IMR-90 (cell line): ENCODE measurements at regions not wholly inside any gene's neighbourhood (a gene's known extent, or its start where the extent isn't known, plus 50 kb on each side); places are given as distances from the start of the nearest gene placed in this dataset.

Source experiments
- ATAC-seq: fragments of 200-7000 bp; cut with Tn5 transposase; 2 replicates; pipeline ENCODE4 v1.9.1; 2020; ENCODE audit warnings: low read depth, mild to moderate bottlenecking, moderate library complexity
- BruUV-seq: library from RNA; stranded (reverse); fragments of 400-500 nt; replicated peaks from 2 replicates; lab custom pipeline; 2021; lab: Mats Ljungman, UMichigan
- CTCF ChIA-PET: fragments of 300-600 bp; formaldehyde crosslinking; extraction: SDS; loops from one replicate; lab custom pipeline; 2021; ENCODE audit warnings: antibody characterized with exemption; lab: Yijun Ruan, JAX
- POLR2A ChIA-PET: fragments of 300-600 bp; sonication (Branson Sonifier 250); formaldehyde crosslinking; loops from one replicate; lab custom pipeline; 2022; ENCODE audit warnings: antibody characterized with exemption; ENCODE audit not compliant: unreplicated experiment; lab: Charles Lee
- DNase-seq: peaks from one replicate; pipeline ENCODE4 v3.0.0; 2013
- H2AFZ ChIP-seq: replicated peaks from 2 replicates; pipeline ENCODE3; 2013; ENCODE audit warnings: low read length, mild to moderate bottlenecking; ENCODE audit not compliant: poor library complexity
- H2AK5ac ChIP-seq: 2 replicates; pipeline ENCODE4 v1.6.1; 2013; ENCODE audit warnings: low read depth, low read length, inconsistent platforms
- H2AK9ac ChIP-seq: replicated peaks from 2 replicates; pipeline ENCODE3; 2013; ENCODE audit warnings: mild to moderate bottlenecking, low read depth, low read length, moderate library complexity; ENCODE audit not compliant: poor library complexity
- H2BK120ac ChIP-seq: 2 replicates; pipeline ENCODE4 v1.6.1; 2013; ENCODE audit warnings: low read depth, low read length, inconsistent platforms
- H2BK15ac ChIP-seq: 3 replicates; pipeline ENCODE4 v1.6.1; 2013; ENCODE audit warnings: low read depth, low read length, inconsistent platforms
- H2BK20ac ChIP-seq: 2 replicates; pipeline ENCODE4 v1.6.1; 2013; ENCODE audit warnings: low read depth, mild to moderate bottlenecking, inconsistent platforms, low read length, moderate library complexity
- H2BK5ac ChIP-seq: 2 replicates; pipeline ENCODE4 v1.6.1; 2013; ENCODE audit warnings: mild to moderate bottlenecking, low read depth, low read length, inconsistent platforms; ENCODE audit not compliant: poor library complexity, severe bottlenecking
- H3K14ac ChIP-seq: replicated peaks from 2 replicates; pipeline ENCODE4 v1.6.1; 2013; ENCODE audit warnings: low read depth, low read length, inconsistent platforms
- H3K18ac ChIP-seq: 2 replicates; pipeline ENCODE4 v1.6.1; 2013; ENCODE audit warnings: low read depth, low read length, control low read depth
- H3K23ac ChIP-seq: 2 replicates; pipeline ENCODE4 v1.6.1; 2013; ENCODE audit warnings: low read depth, low read length, inconsistent platforms
- H3K27ac ChIP-seq: 2 replicates; pipeline ENCODE4 v1.5.1; 2013; ENCODE audit warnings: mild to moderate bottlenecking, control low read depth, low read length; ENCODE audit not compliant: insufficient read depth
- H3K27me3 ChIP-seq: 2 replicates; pipeline ENCODE4 v1.6.1; 2013; ENCODE audit warnings: low read length; ENCODE audit not compliant: control insufficient read depth, insufficient read depth
- H3K36me3 ChIP-seq: 2 replicates; pipeline ENCODE4 v1.6.1; 2013; ENCODE audit warnings: low read length, mixed read lengths; ENCODE audit not compliant: control insufficient read depth, insufficient read depth
- H3K4ac ChIP-seq: 2 replicates; pipeline ENCODE4 v1.6.1; 2013; ENCODE audit warnings: low read depth, low read length, inconsistent platforms
- H3K4me1 ChIP-seq: 2 replicates; pipeline ENCODE4 v1.6.1; 2013; ENCODE audit warnings: low read length, mixed read lengths; ENCODE audit not compliant: control insufficient read depth, insufficient read depth
- H3K4me2 ChIP-seq: 2 replicates; pipeline ENCODE4 v1.6.1; 2013; ENCODE audit warnings: low read depth, mild to moderate bottlenecking, control low read depth, low read length, moderate library complexity
- H3K4me3 ChIP-seq: 2 replicates; pipeline ENCODE4 v1.5.1; 2013; ENCODE audit warnings: low read depth, mild to moderate bottlenecking, control low read depth, low read length, moderate library complexity; ENCODE audit not compliant: insufficient read depth
- H3K56ac ChIP-seq: 2 replicates; pipeline ENCODE4 v1.6.1; 2013; ENCODE audit warnings: low read length, inconsistent platforms; ENCODE audit not compliant: insufficient read depth; ENCODE audit errors: extremely low read depth
- H3K79me1 ChIP-seq, 2 experiments: 2 replicates each; pipeline ENCODE4 v1.6.1; 2013; ENCODE audit warnings: low read length in 2 of 2, inconsistent platforms in 1 of 2, low read depth in 1 of 2
- H3K9ac ChIP-seq: 2 replicates; pipeline ENCODE4 v1.6.1; 2013; ENCODE audit warnings: low read depth, low read length, control low read depth
- H3K9me1 ChIP-seq: 2 replicates; pipeline ENCODE4 v1.6.1; 2013; ENCODE audit warnings: low read length, inconsistent platforms; ENCODE audit not compliant: insufficient read depth
- H3K9me3 ChIP-seq: 2 replicates; pipeline ENCODE4 v1.6.1; 2013; ENCODE audit warnings: low read length; ENCODE audit not compliant: control insufficient read depth, insufficient read depth
- H4K20me1 ChIP-seq: 2 replicates; pipeline ENCODE4 v1.6.1; 2013; ENCODE audit warnings: low read length, inconsistent platforms; ENCODE audit not compliant: insufficient read depth
- H4K5ac ChIP-seq: 2 replicates; pipeline ENCODE4 v1.6.1; 2013; ENCODE audit warnings: mild to moderate bottlenecking, low read depth, low read length, control low read depth
- H4K8ac ChIP-seq, 2 experiments: 2 replicates each; pipeline ENCODE4 v1.6.1; 2013; ENCODE audit warnings: low read depth in 2 of 2, low read length in 2 of 2, control low read depth in 1 of 2, inconsistent platforms in 1 of 2
- H4K91ac ChIP-seq: 2 replicates; pipeline ENCODE4 v1.6.1; 2013; ENCODE audit warnings: low read depth, low read length, inconsistent platforms; ENCODE audit not compliant: insufficient read depth
- BHLHE40 ChIP-seq: fragments of 150-350 bp; IDR thresholded peaks from 2 replicates; pipeline ENCODE4 v1.6.1; 2016; ENCODE audit warnings: mild to moderate bottlenecking, low read depth, low read length
- CEBPB ChIP-seq: IDR thresholded peaks from 2 replicates; pipeline ENCODE4 v1.6.1; 2012; ENCODE audit warnings: low read depth, low read length, improper control_type of control experiment
- CHD1 ChIP-seq: IDR thresholded peaks from 2 replicates; pipeline ENCODE4 v1.6.1; 2012; ENCODE audit warnings: low read depth, low read length, improper control_type of control experiment
- CTCF ChIP-seq: conservative IDR thresholded peaks from 2 replicates; pipeline ENCODE4 v1.5.1; 2012; ENCODE audit warnings: mild to moderate bottlenecking, low read depth, low read length, improper control_type of control experiment
- ELK1 ChIP-seq: fragments of 150-350 bp; IDR thresholded peaks from 2 replicates; pipeline ENCODE4 v1.6.1; 2016; ENCODE audit warnings: low read depth, mild to moderate bottlenecking, low read length, moderate library complexity, borderline replicate concordance
- FOS ChIP-seq: fragments of 150-350 bp; IDR thresholded peaks from 2 replicates; pipeline ENCODE4 v1.6.1; 2016; ENCODE audit warnings: low read depth, low read length
- MAFK ChIP-seq: IDR thresholded peaks from 2 replicates; pipeline ENCODE4 v1.6.1; 2012; ENCODE audit warnings: low read depth, low read length, improper control_type of control experiment
- MAZ ChIP-seq: IDR thresholded peaks from 2 replicates; pipeline ENCODE4 v1.6.1; 2012; ENCODE audit warnings: low read depth, mild to moderate bottlenecking, low read length, improper control_type of control experiment, moderate library complexity, borderline replicate concordance
- MXI1 ChIP-seq: IDR thresholded peaks from 2 replicates; pipeline ENCODE4 v1.6.1; 2012; ENCODE audit warnings: low read depth, mild to moderate bottlenecking, low read length, moderate library complexity, borderline replicate concordance
- NFE2L2 ChIP-seq: fragments of 150-350 bp; IDR thresholded peaks from 2 replicates; pipeline ENCODE4 v1.6.1; 2016; ENCODE audit warnings: low read depth, mild to moderate bottlenecking, low read length
- POLR2A ChIP-seq: IDR thresholded peaks from 2 replicates; pipeline ENCODE4 v1.6.1; 2012; ENCODE audit warnings: mild to moderate bottlenecking, low read depth, low read length
- RAD21 ChIP-seq: IDR thresholded peaks from 2 replicates; pipeline ENCODE4 v1.6.1; 2012; ENCODE audit warnings: low read length, improper control_type of control experiment
- RCOR1 ChIP-seq: IDR thresholded peaks from 2 replicates; pipeline ENCODE4 v1.6.1; 2012; ENCODE audit warnings: mild to moderate bottlenecking, low read length, improper control_type of control experiment; ENCODE audit not compliant: insufficient replicate concordance
- RFX5 ChIP-seq: IDR thresholded peaks from 2 replicates; pipeline ENCODE4 v1.8.0; 2012; ENCODE audit warnings: low read depth, mild to moderate bottlenecking, low read length, moderate library complexity
- SMC3 ChIP-seq: fragments of 150-350 bp; IDR thresholded peaks from 2 replicates; pipeline ENCODE4 v1.6.1; 2016; ENCODE audit warnings: low read depth, mild to moderate bottlenecking, antibody characterized with exemption, low read length, moderate library complexity
- USF2 ChIP-seq: fragments of 150-350 bp; IDR thresholded peaks from 2 replicates; pipeline ENCODE4 v1.6.1; 2017; ENCODE audit warnings: mild to moderate bottlenecking, antibody characterized with exemption, low read length, low read depth
- WGBS, 2 experiments: methylation state at CpG; one replicate each; pipeline versions ENCODE4 v1.1.5 to v1.1.7; 2013; ENCODE audit warnings: missing lambda C conversion rate in 2 of 2; ENCODE audit not compliant: insufficient read length in 1 of 2; ENCODE audit errors: extremely low coverage in 2 of 2; 5-methylcytosine and 5-hydroxymethylcytosine counted together
- dilution Hi-C: fragments of 300-500 bp; cut with HindIII; formaldehyde crosslinking; loops from one replicate; pipeline ENCODE4 v1.14.3; 2018; ENCODE audit warnings: low sequenced_read_pairs; ENCODE audit not compliant: unreplicated experiment
- in situ Hi-C: fragments of 300-500 bp; cut with MboI; formaldehyde crosslinking; loops from 3 replicates; pipeline ENCODE4 v1.14.3; 2019; ENCODE audit warnings: low sequenced_read_pairs, inconsistent platforms, mixed read lengths
- intact Hi-C: fragments of 100-400 bp; cut with micrococcal nuclease; formaldehyde crosslinking; loops from 2 replicates; pipeline ENCODE4 v1.10.0; 2022

DNA sequence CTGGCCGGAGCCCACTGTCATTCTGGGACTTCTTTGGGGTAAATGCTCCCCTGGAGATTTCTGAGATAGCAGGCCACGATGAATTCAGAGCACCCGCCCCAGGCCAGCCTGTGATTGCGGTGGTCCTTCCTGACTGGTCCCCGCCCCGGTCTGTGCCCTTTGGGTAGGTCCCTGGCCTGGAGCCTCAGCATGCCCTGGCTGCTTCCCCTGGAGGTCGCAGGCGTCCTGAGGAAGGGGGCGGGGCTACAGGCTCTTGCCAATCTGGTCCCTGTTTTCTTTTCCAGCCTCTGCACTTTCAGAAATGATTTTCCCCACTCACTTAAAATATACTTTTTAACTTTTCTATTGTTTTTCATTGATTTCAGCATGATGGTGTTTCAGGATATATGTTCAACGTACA, 250.2 kb upstream of the ATP10A start:
- Histone ChIP-seq H4K20me1 (no peaks in the 10 kb centered on the region), H2AFZ (no peak overlapping the region), H3K79me1 (no peaks in the 10 kb centered on the region), H3K36me3 (no peaks in the 10 kb centered on the region), H3K4me2 (no peak overlapping the region), H3K9me3 (no peaks in the 10 kb centered on the region), H3K56ac (no peak overlapping the region), H2BK5ac (no peak overlapping the region), H2AK5ac (no peak overlapping the region), H3K14ac (no peak overlapping the region), H3K27ac (no peak overlapping the region), H4K91ac (no peak overlapping the region), H3K4me1 (no peaks in the 10 kb centered on the region), H2BK15ac (no peak overlapping the region), H2BK20ac (no peak overlapping the region), H4K8ac (no peak overlapping the region), H3K18ac (no peak overlapping the region), H3K9ac (no peak overlapping the region), H3K4me3 (no peak overlapping the region), H3K23ac (no peak overlapping the region), H3K9me1 (no peaks in the 10 kb centered on the region), H2AK9ac (no peak overlapping the region), H4K5ac (no peak overlapping the region), H2BK120ac (no peak overlapping the region), H3K27me3 (no peaks in the 10 kb centered on the region), H3K4ac (no peak overlapping the region)
- intact Hi-C loops: no loop called here
- in situ Hi-C loops: no loop called here
- ChIA-PET CTCF (no interaction called here), POLR2A (no interaction called here)
- no TSS peak for BruUV-seq
- dilution Hi-C loops: no loop called here
- ATAC-seq: no peak
- TF ChIP-seq CTCF (no peak), POLR2A (no peak), SMC3 (no peak), MAZ (no peak), MAFK (no peak), USF2 (no peak), CHD1 (no peak), ELK1 (no peak), FOS (no peak), MXI1 (no peak), RAD21 (no peak), RCOR1 (no peak), BHLHE40 (no peak), CEBPB (no peak), RFX5 (no peak), NFE2L2 (no peak)
- DNase-seq: no peak
- 83% methylated on average over 4 of the region's 10 CpGs; no CpG with 5 or more reads in 1 of the 2 experiments for WGBS, 2 experiments
